Fibroblast of lung (primary cell): ENCODE measurements at regions not wholly inside any gene's neighbourhood (a gene's known extent, or its start where the extent isn't known, plus 50 kb on each side); places are given as distances from the start of the nearest gene placed in this dataset.

Experiments used
- DNase-seq, 2 donors: peaks; one replicate each; pipeline versions ENCODE4 v3.0.0 to v3.0.0-alpha.2; 2010; ENCODE audit warnings: low read depth in 2 of 2
- H2AFZ ChIP-seq: 2 replicates; pipeline ENCODE4 v1.5.1; 2012; ENCODE audit warnings: low read length, control low read depth, inconsistent platforms
- H3K27ac ChIP-seq: 2 replicates; pipeline ENCODE4 v1.5.1; 2011; ENCODE audit warnings: low read length, control low read depth; ENCODE audit not compliant: insufficient read depth
- H3K27me3 ChIP-seq: 2 replicates; pipeline ENCODE4 v1.5.1; 2011; ENCODE audit warnings: mild to moderate bottlenecking, low read length; ENCODE audit not compliant: control insufficient read depth, insufficient read depth
- H3K36me3 ChIP-seq: 2 replicates; pipeline ENCODE4 v1.5.1; 2011; ENCODE audit warnings: low read length; ENCODE audit not compliant: control insufficient read depth, insufficient read depth
- H3K4me1 ChIP-seq: 2 replicates; pipeline ENCODE4 v1.5.1; 2011; ENCODE audit warnings: low read length; ENCODE audit not compliant: control insufficient read depth, insufficient read depth; ENCODE audit errors: extremely low read depth
- H3K4me2 ChIP-seq: 2 replicates; pipeline ENCODE4 v1.5.1; 2011; ENCODE audit warnings: low read length, control low read depth; ENCODE audit not compliant: insufficient read depth; ENCODE audit errors: extremely low read depth
- H3K4me3 ChIP-seq, 4 experiments: fragments of 200-600 bp in 1 of 4; sonication (generic) in 1 of 4; replicated peaks in 1 of 4; 2 replicates each; pipeline ENCODE4 v1.5.1; 2011 to 2016; ENCODE audit warnings: low read length in 4 of 4, low read depth in 3 of 4, mild to moderate bottlenecking in 3 of 4, control low read depth in 2 of 4, inconsistent platforms in 1 of 4, mixed read lengths in 1 of 4; ENCODE audit not compliant: insufficient read depth in 1 of 4; ENCODE audit errors: control extremely low read depth in 1 of 4
- H3K79me2 ChIP-seq: 2 replicates; pipeline ENCODE4 v1.5.1; 2012; ENCODE audit warnings: mild to moderate bottlenecking, low read length, inconsistent platforms; ENCODE audit not compliant: control insufficient read depth, insufficient read depth
- H3K9ac ChIP-seq: 2 replicates; pipeline ENCODE4 v1.5.1; 2011; ENCODE audit warnings: mild to moderate bottlenecking, low read length, control low read depth; ENCODE audit not compliant: insufficient read depth
- H3K9me3 ChIP-seq: 2 replicates; pipeline ENCODE4 v1.5.1; 2012; ENCODE audit warnings: low read depth, low read length; ENCODE audit not compliant: control insufficient read depth, insufficient read depth
- H4K20me1 ChIP-seq: 2 replicates; pipeline ENCODE4 v1.5.1; 2011; ENCODE audit warnings: low read length; ENCODE audit not compliant: control insufficient read depth, insufficient read depth; ENCODE audit errors: extremely low read depth
- EZH2 ChIP-seq: IDR thresholded peaks from 2 replicates; pipeline ENCODE4 v1.5.1; 2012; ENCODE audit warnings: low read length, control low read depth, mild to moderate bottlenecking; ENCODE audit errors: missing control alignments
- TF ChIP-seq, protein P1 (sequence below), 2 donors: IDR thresholded peaks in 1 of 2; conservative IDR thresholded peaks in 1 of 2; 1 replicate in 1 of 2; 2 replicates in 1 of 2; pipeline ENCODE4 v1.5.1; 2011 to 2012; ENCODE audit warnings: low read length in 2 of 2, control low read depth in 1 of 2, inconsistent platforms in 1 of 2, low read depth in 1 of 2, mild to moderate bottlenecking in 1 of 2

DNA sequence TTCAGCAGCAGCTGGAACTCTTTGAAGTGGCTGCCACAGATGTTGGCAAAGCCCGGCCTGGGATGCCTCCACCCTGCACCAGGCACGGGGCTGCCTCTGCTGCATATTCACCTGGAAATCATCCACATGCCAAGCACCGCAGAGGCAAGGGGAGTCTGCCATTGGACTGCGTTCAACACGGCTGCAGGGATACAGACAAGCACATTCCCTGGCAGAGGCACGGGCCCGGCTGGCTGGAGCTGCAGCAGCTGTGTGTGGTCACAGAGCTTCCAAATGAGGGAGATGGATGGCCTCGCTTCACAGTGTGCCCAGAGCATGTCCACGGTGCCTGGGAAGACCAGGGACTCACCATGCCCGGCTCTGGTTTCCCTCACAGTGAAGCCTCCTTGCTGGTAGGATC lies 1378.9 kb downstream of the TBC1D22A start:
- H3K79me2 ChIP-seq: no peaks in the 10 kb centered on the region
- H3K27ac ChIP-seq: no peak overlapping the region
- H3K9ac ChIP-seq: no peak overlapping the region
- no peaks in the 10 kb centered on the region for H3K27me3 ChIP-seq
- no peaks in the 10 kb centered on the region for H4K20me1 ChIP-seq
- DNase-seq: no peak
- H3K9me3 ChIP-seq: no peaks in the 10 kb centered on the region
- H3K4me2 ChIP-seq: no peak overlapping the region
- no peaks in the 10 kb centered on the region for H3K4me1 ChIP-seq
- H3K4me3 ChIP-seq: no peak overlapping the region
- H3K36me3 ChIP-seq: no peaks in the 10 kb centered on the region
- TF ChIP-seq, protein P1, sequence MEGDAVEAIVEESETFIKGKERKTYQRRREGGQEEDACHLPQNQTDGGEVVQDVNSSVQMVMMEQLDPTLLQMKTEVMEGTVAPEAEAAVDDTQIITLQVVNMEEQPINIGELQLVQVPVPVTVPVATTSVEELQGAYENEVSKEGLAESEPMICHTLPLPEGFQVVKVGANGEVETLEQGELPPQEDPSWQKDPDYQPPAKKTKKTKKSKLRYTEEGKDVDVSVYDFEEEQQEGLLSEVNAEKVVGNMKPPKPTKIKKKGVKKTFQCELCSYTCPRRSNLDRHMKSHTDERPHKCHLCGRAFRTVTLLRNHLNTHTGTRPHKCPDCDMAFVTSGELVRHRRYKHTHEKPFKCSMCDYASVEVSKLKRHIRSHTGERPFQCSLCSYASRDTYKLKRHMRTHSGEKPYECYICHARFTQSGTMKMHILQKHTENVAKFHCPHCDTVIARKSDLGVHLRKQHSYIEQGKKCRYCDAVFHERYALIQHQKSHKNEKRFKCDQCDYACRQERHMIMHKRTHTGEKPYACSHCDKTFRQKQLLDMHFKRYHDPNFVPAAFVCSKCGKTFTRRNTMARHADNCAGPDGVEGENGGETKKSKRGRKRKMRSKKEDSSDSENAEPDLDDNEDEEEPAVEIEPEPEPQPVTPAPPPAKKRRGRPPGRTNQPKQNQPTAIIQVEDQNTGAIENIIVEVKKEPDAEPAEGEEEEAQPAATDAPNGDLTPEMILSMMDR (conservative IDR thresholded peaks at IDR 0.05 in 1 of 2, IDR thresholded peaks at IDR 0.05 in 1 of 2; ENCODE audit: low read depth in 1 of 2, low read length in 2 of 2): no peak
- TF ChIP-seq EZH2: no peak
- no peak overlapping the region for H2AFZ ChIP-seq

DNA sequence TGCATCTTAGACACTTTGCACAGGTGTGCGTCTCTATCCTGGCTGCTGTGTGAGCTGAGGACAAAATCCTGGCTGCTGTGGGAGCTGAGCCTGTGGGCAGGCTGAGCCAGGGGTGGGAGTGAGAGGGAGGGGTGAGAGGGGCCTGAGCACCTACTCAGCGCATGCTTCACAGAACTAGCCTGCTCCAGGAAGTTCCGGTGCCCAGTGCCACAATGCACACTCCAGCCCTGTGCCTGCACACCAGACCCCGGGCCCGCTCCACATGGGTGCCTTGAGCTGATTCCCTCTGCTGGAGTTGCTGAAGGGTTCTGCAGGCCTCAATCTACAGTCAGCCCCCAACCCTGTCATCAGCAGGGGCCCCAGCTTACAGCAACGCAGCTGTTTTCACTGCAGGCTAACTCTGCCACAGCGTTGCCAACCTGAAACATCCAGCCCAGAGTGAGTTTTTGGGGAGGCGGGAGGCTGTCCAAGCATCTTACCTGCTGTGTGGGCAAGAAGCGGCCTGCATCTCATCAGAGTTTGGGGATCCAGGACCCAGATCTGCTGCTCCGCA lies 1377.9 kb downstream of the TBC1D22A start:
- no peaks in the 10 kb centered on the region for H3K4me1 ChIP-seq
- H3K9me3 ChIP-seq: no peaks in the 10 kb centered on the region
- no peak overlapping the region for H3K4me3 ChIP-seq
- H3K36me3 ChIP-seq: no peaks in the 10 kb centered on the region
- no peaks in the 10 kb centered on the region for H4K20me1 ChIP-seq
- TF ChIP-seq EZH2: no peak
- TF ChIP-seq, protein P1 (conservative IDR thresholded peaks at IDR 0.05 in 1 of 2, IDR thresholded peaks at IDR 0.05 in 1 of 2; ENCODE audit: low read depth in 1 of 2, low read length in 2 of 2): no peak
- H2AFZ ChIP-seq: no peak overlapping the region
- H3K9ac ChIP-seq: no peak overlapping the region
- H3K79me2 ChIP-seq: no peaks in the 10 kb centered on the region
- H3K4me2 ChIP-seq: no peak overlapping the region
- no peak overlapping the region for H3K27ac ChIP-seq
- no peaks in the 10 kb centered on the region for H3K27me3 ChIP-seq
- DNase-seq: no peak

DNA sequence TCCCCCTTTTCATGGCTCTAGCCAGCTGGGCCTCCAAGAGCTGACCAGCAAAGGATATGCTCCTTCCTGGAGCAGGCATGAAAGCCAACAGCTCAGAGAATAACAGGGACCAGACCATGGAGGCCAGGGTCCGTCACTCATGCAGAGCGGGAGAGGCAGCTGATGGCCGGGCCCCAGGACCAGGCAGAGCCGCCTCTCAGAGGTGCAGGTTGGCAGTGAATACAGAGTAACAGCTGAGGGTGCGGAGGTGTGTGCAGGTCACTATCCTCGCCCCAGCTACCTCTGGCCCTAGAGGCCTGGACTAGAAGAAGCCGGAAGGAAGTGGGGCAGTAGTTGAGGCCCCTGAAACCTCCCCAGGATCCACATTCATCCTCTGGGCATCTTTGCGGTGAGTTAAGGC lies 1377.3 kb downstream of the TBC1D22A start:
- no peak overlapping the region for H3K9ac ChIP-seq
- TF ChIP-seq, protein P1 (conservative IDR thresholded peaks at IDR 0.05 in 1 of 2, IDR thresholded peaks at IDR 0.05 in 1 of 2; ENCODE audit: low read depth in 1 of 2, low read length in 2 of 2): no peak
- TF ChIP-seq EZH2: no peak
- H3K4me2 ChIP-seq: no peak overlapping the region
- H3K4me1 ChIP-seq: no peaks in the 10 kb centered on the region
- no peaks in the 10 kb centered on the region for H3K9me3 ChIP-seq
- H3K27me3 ChIP-seq: no peaks in the 10 kb centered on the region
- H2AFZ ChIP-seq: no peak overlapping the region
- H4K20me1 ChIP-seq: no peaks in the 10 kb centered on the region
- H3K36me3 ChIP-seq: no peaks in the 10 kb centered on the region
- no peak overlapping the region for H3K27ac ChIP-seq
- no peak for DNase-seq
- no peak overlapping the region for H3K4me3 ChIP-seq
- no peaks in the 10 kb centered on the region for H3K79me2 ChIP-seq
